ENCODE measurements at regions not wholly inside any gene's neighbourhood (a gene's known extent, or its start where the extent isn't known, plus 50 kb on each side); places are given as distances from the start of the nearest gene placed in this dataset.

- H3K36me3 ChIP-seq (replicated peaks; ENCODE audit: insufficient read depth, low read depth) = no peaks in the 10 kb centered on the region
- H2AFZ ChIP-seq = no peak overlapping the region
- H3K4me3 ChIP-seq = no peak overlapping the region
- no peaks in the 10 kb centered on the region for H3K4me1 ChIP-seq (ENCODE audit: insufficient read depth)
- no peaks in the 10 kb centered on the region for H3K27me3 ChIP-seq
- no peaks in the 10 kb centered on the region for H3K9me3 ChIP-seq (ENCODE audit: low read depth)
- H3K9me2 ChIP-seq (replicated peaks; ENCODE audit: insufficient read depth) = no peaks in the 10 kb centered on the region
- H3K4me2 ChIP-seq = no peak overlapping the region
- H4K20me1 ChIP-seq (ENCODE audit: insufficient read depth, poor library complexity, severe bottlenecking) = no peaks in the 10 kb centered on the region
- H3K27ac ChIP-seq = no peak overlapping the region
- TF ChIP-seq EZH2 (IDR thresholded peaks at IDR 0.05; ENCODE audit: borderline replicate concordance) (no peak), CTCF (IDR thresholded peaks at IDR 0.05; ENCODE audit: poor library complexity) (no peak), EZH2phosphoT487 (IDR thresholded peaks at IDR 0.05; ENCODE audit: low read depth, severe bottlenecking, unreplicated experiment) (no peak)
- H3K79me2 ChIP-seq = no peaks in the 10 kb centered on the region
- DNase-seq (ENCODE audit: low spot score) = no peak
Observed at GRCh38 chr6:147103694-147104093, 100.5 kb upstream of the STXBP5 start.

- no peak for TF ChIP-seq EZH2phosphoT487 (IDR thresholded peaks at IDR 0.05; ENCODE audit: low read depth, severe bottlenecking, unreplicated experiment)
- no peak for TF ChIP-seq CTCF (IDR thresholded peaks at IDR 0.05; ENCODE audit: poor library complexity)
- TF ChIP-seq EZH2 (IDR thresholded peaks at IDR 0.05; ENCODE audit: borderline replicate concordance) = no peak
- Histone ChIP-seq H3K9me2 (replicated peaks; ENCODE audit: insufficient read depth) (no peaks in the 10 kb centered on the region), H3K79me2 (no peaks in the 10 kb centered on the region), H3K9me3 (ENCODE audit: low read depth) (no peaks in the 10 kb centered on the region), H3K4me3 (no peak overlapping the region), H4K20me1 (ENCODE audit: insufficient read depth, poor library complexity, severe bottlenecking) (no peaks in the 10 kb centered on the region), H3K27me3 (no peaks in the 10 kb centered on the region), H2AFZ (no peak overlapping the region), H3K4me1 (ENCODE audit: insufficient read depth) (no peaks in the 10 kb centered on the region), H3K36me3 (replicated peaks; ENCODE audit: insufficient read depth, low read depth) (no peaks in the 10 kb centered on the region), H3K4me2 (no peak overlapping the region), H3K27ac (no peak overlapping the region)
- 96% methylated on average over 5 of the region's 5 CpGs for WGBS (ENCODE audit: low lambda C conversion rate, missing lambda C conversion rate)
- no peak for DNase-seq (ENCODE audit: low spot score)
Observed at GRCh38 chr6:147105786-147106185, 98.4 kb upstream of the STXBP5 start.

GRCh38 chr6:147106759-147107401, 97.3 kb upstream of the STXBP5 start:
- H3K4me1 ChIP-seq (ENCODE audit: insufficient read depth) = no peaks in the 10 kb centered on the region
- H3K9me3 ChIP-seq (ENCODE audit: low read depth) = no peaks in the 10 kb centered on the region
- no peaks in the 10 kb centered on the region for H3K36me3 ChIP-seq (replicated peaks; ENCODE audit: insufficient read depth, low read depth)
- no peak overlapping the region for H2AFZ ChIP-seq
- no peaks in the 10 kb centered on the region for H3K79me2 ChIP-seq
- H3K27ac ChIP-seq = no peak overlapping the region
- WGBS (ENCODE audit: low lambda C conversion rate, missing lambda C conversion rate) = 76% methylated on average over 7 of the region's 7 CpGs
- no peak overlapping the region for H3K4me3 ChIP-seq
- TF ChIP-seq CTCF (IDR thresholded peaks at IDR 0.05; ENCODE audit: poor library complexity) (no peak), EZH2 (IDR thresholded peaks at IDR 0.05; ENCODE audit: borderline replicate concordance) (no peak), EZH2phosphoT487 (IDR thresholded peaks at IDR 0.05; ENCODE audit: low read depth, severe bottlenecking, unreplicated experiment) (no peak)
- H3K4me2 ChIP-seq = peak overlapping the region; percentile 16
- no peaks in the 10 kb centered on the region for H3K9me2 ChIP-seq (replicated peaks; ENCODE audit: insufficient read depth)
- no peaks in the 10 kb centered on the region for H3K27me3 ChIP-seq
- peak; percentile 8 for DNase-seq (ENCODE audit: low spot score)
- H4K20me1 ChIP-seq (ENCODE audit: insufficient read depth, poor library complexity, severe bottlenecking) = no peaks in the 10 kb centered on the region

Data from hepatocyte (in vitro differentiated cells).